Hepatocyte (in vitro differentiated cells): ENCODE measurements at regions not wholly inside any gene's neighbourhood (a gene's known extent, or its start where the extent isn't known, plus 50 kb on each side); places are given as distances from the start of the nearest gene placed in this dataset.

Experiments
- EZH2phosphoT487 ChIP-seq: fragments of 200-600 bp; sonication (generic); IDR thresholded peaks from one replicate; pipeline ENCODE4 v1.6.1; 2018; ENCODE audit warnings: antibody characterized with exemption, mild to moderate bottlenecking, low read depth, moderate library complexity; ENCODE audit not compliant: unreplicated experiment, severe bottlenecking
- TF ChIP-seq, protein P1 (sequence below): fragments of 200-600 bp; sonication (generic); IDR thresholded peaks from 2 replicates; pipeline ENCODE4 v1.5.1; 2016; ENCODE audit warnings: antibody characterized with exemption, mild to moderate bottlenecking; ENCODE audit not compliant: poor library complexity

DNA sequence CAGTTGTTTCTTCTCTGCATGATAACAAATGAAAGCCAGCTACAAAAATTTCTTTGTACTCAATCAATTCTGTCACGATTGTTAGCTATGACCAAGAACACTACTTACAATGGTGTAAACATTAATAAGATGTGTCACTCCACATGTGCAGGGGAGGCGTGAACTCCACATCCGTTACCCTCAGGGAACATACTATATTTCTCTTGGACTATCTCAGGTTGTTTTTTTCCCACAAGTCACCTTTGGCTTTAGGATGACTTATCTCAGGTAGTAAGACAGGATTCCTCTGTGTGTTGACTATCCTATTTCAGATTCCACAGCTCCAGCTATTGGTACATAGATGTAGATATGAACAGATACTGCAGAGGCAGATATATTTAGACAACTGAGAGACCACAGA is 423.3 kb upstream of the GRM7 start:
- TF ChIP-seq EZH2phosphoT487: no peak
- TF ChIP-seq, protein P1, sequence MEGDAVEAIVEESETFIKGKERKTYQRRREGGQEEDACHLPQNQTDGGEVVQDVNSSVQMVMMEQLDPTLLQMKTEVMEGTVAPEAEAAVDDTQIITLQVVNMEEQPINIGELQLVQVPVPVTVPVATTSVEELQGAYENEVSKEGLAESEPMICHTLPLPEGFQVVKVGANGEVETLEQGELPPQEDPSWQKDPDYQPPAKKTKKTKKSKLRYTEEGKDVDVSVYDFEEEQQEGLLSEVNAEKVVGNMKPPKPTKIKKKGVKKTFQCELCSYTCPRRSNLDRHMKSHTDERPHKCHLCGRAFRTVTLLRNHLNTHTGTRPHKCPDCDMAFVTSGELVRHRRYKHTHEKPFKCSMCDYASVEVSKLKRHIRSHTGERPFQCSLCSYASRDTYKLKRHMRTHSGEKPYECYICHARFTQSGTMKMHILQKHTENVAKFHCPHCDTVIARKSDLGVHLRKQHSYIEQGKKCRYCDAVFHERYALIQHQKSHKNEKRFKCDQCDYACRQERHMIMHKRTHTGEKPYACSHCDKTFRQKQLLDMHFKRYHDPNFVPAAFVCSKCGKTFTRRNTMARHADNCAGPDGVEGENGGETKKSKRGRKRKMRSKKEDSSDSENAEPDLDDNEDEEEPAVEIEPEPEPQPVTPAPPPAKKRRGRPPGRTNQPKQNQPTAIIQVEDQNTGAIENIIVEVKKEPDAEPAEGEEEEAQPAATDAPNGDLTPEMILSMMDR: no peak
